Hepatocyte (in vitro differentiated cells): ENCODE measurements at regions not wholly inside any gene's neighbourhood (a gene's known extent, or its start where the extent isn't known, plus 50 kb on each side); places are given as distances from the start of the nearest gene placed in this dataset.

ENCODE experiments used
- DNase-seq: peaks from one replicate; pipeline ENCODE4 v3.0.0-alpha.2; 2016; ENCODE audit warnings: low spot score
- H2AFZ ChIP-seq: fragments of 200-600 bp; sonication (generic); 2 replicates; pipeline ENCODE4 v1.6.0; 2016; ENCODE audit warnings: antibody characterized with exemption, mild to moderate bottlenecking
- H3K27ac ChIP-seq: fragments of 200-600 bp; sonication (generic); 2 replicates; pipeline ENCODE4 v1.5.1; 2016; ENCODE audit warnings: mild to moderate bottlenecking
- H3K27me3 ChIP-seq: fragments of 200-600 bp; sonication (generic); 2 replicates; pipeline ENCODE4 v1.6.1; 2016
- H3K36me3 ChIP-seq: fragments of 200-600 bp; sonication (generic); replicated peaks from 2 replicates; pipeline ENCODE4 v1.5.1; 2016; ENCODE audit warnings: low read depth; ENCODE audit not compliant: insufficient read depth
- H3K4me1 ChIP-seq: fragments of 200-600 bp; sonication (generic); 2 replicates; pipeline ENCODE4 v1.5.1; 2016; ENCODE audit warnings: mild to moderate bottlenecking, moderate library complexity; ENCODE audit not compliant: insufficient read depth
- H3K4me2 ChIP-seq: fragments of 200-600 bp; sonication (generic); 2 replicates; pipeline ENCODE4 v1.6.0; 2016
- H3K4me3 ChIP-seq: fragments of 200-600 bp; sonication (generic); 2 replicates; pipeline ENCODE4 v1.5.1; 2016; ENCODE audit warnings: mild to moderate bottlenecking
- H3K79me2 ChIP-seq: fragments of 200-600 bp; sonication (generic); 2 replicates; pipeline ENCODE4 v1.6.0; 2017; ENCODE audit warnings: mild to moderate bottlenecking
- H3K9me2 ChIP-seq: fragments of 200-600 bp; sonication (generic); replicated peaks from 2 replicates; pipeline ENCODE4 v1.6.0; 2017; ENCODE audit warnings: mild to moderate bottlenecking; ENCODE audit not compliant: insufficient read depth
- H3K9me3 ChIP-seq: fragments of 200-600 bp; sonication (generic); 2 replicates; pipeline ENCODE4 v1.5.1; 2016; ENCODE audit warnings: low read depth, mild to moderate bottlenecking
- H4K20me1 ChIP-seq: fragments of 200-600 bp; sonication (generic); 2 replicates; pipeline ENCODE4 v1.6.0; 2016; ENCODE audit warnings: mild to moderate bottlenecking; ENCODE audit not compliant: insufficient read depth, poor library complexity, severe bottlenecking
- EZH2 ChIP-seq: fragments of 200-600 bp; sonication (generic); IDR thresholded peaks from 2 replicates; pipeline ENCODE4 v1.6.1; 2016; ENCODE audit warnings: antibody characterized with exemption, mild to moderate bottlenecking, borderline replicate concordance
- EZH2phosphoT487 ChIP-seq: fragments of 200-600 bp; sonication (generic); IDR thresholded peaks from one replicate; pipeline ENCODE4 v1.6.1; 2018; ENCODE audit warnings: antibody characterized with exemption, mild to moderate bottlenecking, low read depth, moderate library complexity; ENCODE audit not compliant: unreplicated experiment, severe bottlenecking
- WGBS: methylation state at CpG from one replicate; pipeline ENCODE4 v1.1.6; 2016; ENCODE audit warnings: low lambda C conversion rate; ENCODE audit errors: missing lambda C conversion rate; 5-methylcytosine and 5-hydroxymethylcytosine counted together
- TF ChIP-seq, protein P1 (sequence below): fragments of 200-600 bp; sonication (generic); IDR thresholded peaks from 2 replicates; pipeline ENCODE4 v1.5.1; 2016; ENCODE audit warnings: antibody characterized with exemption, mild to moderate bottlenecking; ENCODE audit not compliant: poor library complexity

DNA sequence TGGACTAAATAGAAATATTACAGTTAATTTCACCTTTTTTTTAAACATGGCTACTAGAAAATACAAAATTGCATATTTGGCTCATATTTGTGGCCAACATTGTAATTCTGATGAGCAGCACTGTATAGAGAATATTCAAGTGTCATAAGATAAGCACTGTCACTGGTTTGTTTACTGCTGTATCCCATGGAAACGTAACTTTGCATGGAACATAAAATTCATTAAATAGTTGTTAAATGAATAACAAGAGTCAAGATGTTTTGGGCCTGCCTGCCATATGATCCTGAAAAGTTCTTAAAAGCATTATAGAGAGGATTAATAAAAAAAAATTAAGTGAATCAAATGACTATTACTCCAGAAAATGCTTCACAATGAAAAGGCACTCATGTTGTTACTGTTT, 763.7 kb upstream of the CRIM1 start:
- H3K27me3 ChIP-seq = no peaks in the 10 kb centered on the region
- no peaks in the 10 kb centered on the region for H3K79me2 ChIP-seq
- TF ChIP-seq EZH2phosphoT487 (no peak), EZH2 (no peak)
- TF ChIP-seq, protein P1, sequence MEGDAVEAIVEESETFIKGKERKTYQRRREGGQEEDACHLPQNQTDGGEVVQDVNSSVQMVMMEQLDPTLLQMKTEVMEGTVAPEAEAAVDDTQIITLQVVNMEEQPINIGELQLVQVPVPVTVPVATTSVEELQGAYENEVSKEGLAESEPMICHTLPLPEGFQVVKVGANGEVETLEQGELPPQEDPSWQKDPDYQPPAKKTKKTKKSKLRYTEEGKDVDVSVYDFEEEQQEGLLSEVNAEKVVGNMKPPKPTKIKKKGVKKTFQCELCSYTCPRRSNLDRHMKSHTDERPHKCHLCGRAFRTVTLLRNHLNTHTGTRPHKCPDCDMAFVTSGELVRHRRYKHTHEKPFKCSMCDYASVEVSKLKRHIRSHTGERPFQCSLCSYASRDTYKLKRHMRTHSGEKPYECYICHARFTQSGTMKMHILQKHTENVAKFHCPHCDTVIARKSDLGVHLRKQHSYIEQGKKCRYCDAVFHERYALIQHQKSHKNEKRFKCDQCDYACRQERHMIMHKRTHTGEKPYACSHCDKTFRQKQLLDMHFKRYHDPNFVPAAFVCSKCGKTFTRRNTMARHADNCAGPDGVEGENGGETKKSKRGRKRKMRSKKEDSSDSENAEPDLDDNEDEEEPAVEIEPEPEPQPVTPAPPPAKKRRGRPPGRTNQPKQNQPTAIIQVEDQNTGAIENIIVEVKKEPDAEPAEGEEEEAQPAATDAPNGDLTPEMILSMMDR = no peak
- H3K27ac ChIP-seq = no peak overlapping the region
- H3K9me2 ChIP-seq = no peaks in the 10 kb centered on the region
- DNase-seq = no peak
- H3K4me1 ChIP-seq = no peaks in the 10 kb centered on the region
- no peaks in the 10 kb centered on the region for H3K36me3 ChIP-seq
- no peak overlapping the region for H2AFZ ChIP-seq
- no peak overlapping the region for H3K4me2 ChIP-seq
- WGBS = 79% methylated on average over 1 of the region's 1 CpG
- no peaks in the 10 kb centered on the region for H3K9me3 ChIP-seq
- H4K20me1 ChIP-seq = no peaks in the 10 kb centered on the region
- H3K4me3 ChIP-seq = no peak overlapping the region

DNA sequence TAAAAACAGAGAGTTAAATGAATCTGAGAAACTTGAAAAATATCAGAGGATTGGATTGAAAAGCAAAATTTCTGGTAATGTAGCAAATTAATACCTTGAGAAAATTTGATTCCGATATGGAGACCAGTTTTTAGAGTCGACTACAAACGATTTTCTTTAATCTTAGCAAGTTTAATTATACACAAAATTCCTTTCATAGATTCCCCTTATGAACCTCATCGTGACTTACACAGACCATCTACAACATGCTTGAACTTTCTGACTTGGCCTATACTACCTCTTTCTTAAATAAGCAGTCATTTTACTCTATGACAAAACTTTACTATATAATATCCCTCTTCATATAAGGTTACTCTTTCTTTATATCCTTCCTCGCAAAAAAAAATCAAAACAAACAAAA, 769.6 kb upstream of the CRIM1 start:
- no peaks in the 10 kb centered on the region for H3K27me3 ChIP-seq
- H3K4me1 ChIP-seq = no peaks in the 10 kb centered on the region
- H3K4me2 ChIP-seq = no peak overlapping the region
- H3K9me2 ChIP-seq = no peaks in the 10 kb centered on the region
- no peak overlapping the region for H2AFZ ChIP-seq
- DNase-seq = no peak
- TF ChIP-seq EZH2 = no peak
- no peak for TF ChIP-seq EZH2phosphoT487
- TF ChIP-seq, protein P1 = no peak
- peaks cover 9% of the 10 kb centered on the region for H3K9me3 ChIP-seq
- no peak overlapping the region for H3K27ac ChIP-seq
- H3K79me2 ChIP-seq = no peaks in the 10 kb centered on the region
- H4K20me1 ChIP-seq = no peaks in the 10 kb centered on the region
- H3K4me3 ChIP-seq = no peak overlapping the region
- no peaks in the 10 kb centered on the region for H3K36me3 ChIP-seq
- 84% methylated on average over 5 of the region's 5 CpGs for WGBS

DNA sequence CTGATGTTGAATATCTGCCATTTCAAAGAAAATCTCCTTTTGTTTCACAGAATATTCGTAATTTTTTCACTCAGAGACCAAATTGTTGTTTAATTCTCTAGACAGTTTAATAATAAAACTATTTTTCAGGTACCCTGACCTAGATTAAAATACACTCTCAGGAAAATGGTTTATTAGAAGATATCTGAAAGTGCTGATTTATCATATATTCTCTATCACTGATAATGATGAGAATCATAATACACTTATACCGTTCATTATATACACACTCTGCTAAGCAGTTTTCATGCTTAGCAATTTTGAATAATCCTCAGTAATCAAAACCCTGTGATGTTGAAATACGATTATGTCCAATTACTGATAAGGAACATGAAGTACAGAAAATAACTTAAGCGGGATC, 772.9 kb upstream of the CRIM1 start:
- WGBS = 82% methylated on average over 4 of the region's 4 CpGs

More for the DNA sequence above, 772.9 kb upstream of the CRIM1 start:
- H3K9me2 ChIP-seq = no peaks in the 10 kb centered on the region
- no peaks in the 10 kb centered on the region for H3K4me1 ChIP-seq
- H3K79me2 ChIP-seq = no peaks in the 10 kb centered on the region
- H3K27me3 ChIP-seq = no peaks in the 10 kb centered on the region
- TF ChIP-seq EZH2 (no peak), EZH2phosphoT487 (no peak)
- TF ChIP-seq, protein P1 = no peak
- H3K4me3 ChIP-seq = no peak overlapping the region
- no peak overlapping the region for H3K27ac ChIP-seq
- no peaks in the 10 kb centered on the region for H4K20me1 ChIP-seq
- peaks cover 9% of the 10 kb centered on the region for H3K9me3 ChIP-seq
- no peak overlapping the region for H2AFZ ChIP-seq
- no peaks in the 10 kb centered on the region for H3K36me3 ChIP-seq
- no peak overlapping the region for H3K4me2 ChIP-seq
- no peak for DNase-seq
